H1 (cell line): ENCODE measurements at regions not wholly inside any gene's neighbourhood (a gene's known extent, or its start where the extent isn't known, plus 50 kb on each side); places are given as distances from the start of the nearest gene placed in this dataset.

ENCODE experiments used
- GABPA ChIP-seq: IDR thresholded peaks from 2 replicates; pipeline ENCODE4 v1.6.1; 2011; ENCODE audit warnings: mild to moderate bottlenecking, low read length, moderate library complexity, borderline replicate concordance; ENCODE audit not compliant: insufficient read depth
- RNF2 ChIP-seq: fragments of 200-900, 300-1000 bp; sonication (generic); IDR thresholded peaks from 2 replicates; pipeline ENCODE4 v1.7.1; 2016; ENCODE audit warnings: borderline replicate concordance, low read depth, mild to moderate bottlenecking, antibody characterized with exemption, low read length; ENCODE audit not compliant: poor library complexity, severe bottlenecking; ENCODE audit errors: missing control alignments
- RXRA ChIP-seq: IDR thresholded peaks from 2 replicates; pipeline ENCODE4 v1.6.1; 2011; ENCODE audit warnings: low read depth, mild to moderate bottlenecking, low read length, moderate library complexity; ENCODE audit not compliant: insufficient read depth
- SP4 ChIP-seq: IDR thresholded peaks from 2 replicates; pipeline ENCODE4 v1.6.1; 2012; ENCODE audit warnings: low read length, inconsistent platforms

- TF ChIP-seq RNF2 (no peak), RXRA (no peak), SP4 (no peak), GABPA (no peak)
- TF ChIP-seq, all 59 proteins: peak for 0
Observed at GRCh38 chr16:26995522-26995921, 71.2 kb upstream of the C16orf82 start (continued).
